WTC11 (cell line): ENCODE measurements at regions not wholly inside any gene's neighbourhood (a gene's known extent, or its start where the extent isn't known, plus 50 kb on each side); places are given as distances from the start of the nearest gene placed in this dataset.

Source experiments
- ATF2 ChIP-seq: sonication (generic); formaldehyde crosslinking; IDR thresholded peaks from 2 replicates; pipeline ENCODE4 v1.8.1; 2022; ENCODE audit warnings: low read depth, missing genetic modification reagents, borderline replicate concordance
- ATF6 ChIP-seq: sonication (generic); formaldehyde crosslinking; IDR thresholded peaks from 2 replicates; pipeline ENCODE4 v1.8.1; 2023; ENCODE audit warnings: mild to moderate bottlenecking, missing genetic modification reagents
- ETV6 ChIP-seq: sonication (generic); formaldehyde crosslinking; IDR thresholded peaks from 2 replicates; pipeline ENCODE4 v1.8.1; 2022; ENCODE audit warnings: mild to moderate bottlenecking, missing genetic modification reagents
- IRF2 ChIP-seq: sonication (generic); formaldehyde crosslinking; IDR thresholded peaks from 2 replicates; pipeline ENCODE4 v1.8.0; 2022; ENCODE audit warnings: low read depth, missing genetic modification reagents, borderline replicate concordance
- MAX ChIP-seq: sonication (generic); formaldehyde crosslinking; IDR thresholded peaks from 2 replicates; pipeline ENCODE4 v1.8.0; 2022; ENCODE audit warnings: mild to moderate bottlenecking, missing genetic modification reagents
- MLX ChIP-seq: sonication (generic); formaldehyde crosslinking; IDR thresholded peaks from 2 replicates; pipeline ENCODE4 v1.8.1; 2023; ENCODE audit warnings: mild to moderate bottlenecking, missing genetic modification reagents, moderate library complexity
- SMAD3 ChIP-seq: sonication (generic); formaldehyde crosslinking; IDR thresholded peaks from 2 replicates; pipeline ENCODE4 v1.8.0; 2022; ENCODE audit warnings: missing genetic modification reagents, mild to moderate bottlenecking, borderline replicate concordance
- TEAD4 ChIP-seq: sonication (generic); formaldehyde crosslinking; IDR thresholded peaks from 2 replicates; pipeline ENCODE4 v1.8.0; 2022; ENCODE audit warnings: mild to moderate bottlenecking, missing genetic modification reagents
- USF2 ChIP-seq: sonication (generic); formaldehyde crosslinking; IDR thresholded peaks from 2 replicates; pipeline ENCODE4 v1.8.1; 2023; ENCODE audit warnings: mild to moderate bottlenecking, missing genetic modification reagents, moderate library complexity
- ZNF121 ChIP-seq: sonication (generic); formaldehyde crosslinking; IDR thresholded peaks from 2 replicates; pipeline ENCODE4 v1.8.0; 2023; ENCODE audit warnings: missing genetic modification reagents
- ZNF138 ChIP-seq: sonication (generic); formaldehyde crosslinking; conservative IDR thresholded peaks from 2 replicates; pipeline ENCODE4 v1.8.1; 2022; ENCODE audit warnings: mild to moderate bottlenecking, moderate library complexity, missing genetic modification reagents
- TF ChIP-seq, protein P1 (sequence below): fragments of 200-600 bp; IDR thresholded peaks from 2 replicates; pipeline ENCODE4 v1.8.0; 2022; ENCODE audit warnings: antibody characterized with exemption

DNA sequence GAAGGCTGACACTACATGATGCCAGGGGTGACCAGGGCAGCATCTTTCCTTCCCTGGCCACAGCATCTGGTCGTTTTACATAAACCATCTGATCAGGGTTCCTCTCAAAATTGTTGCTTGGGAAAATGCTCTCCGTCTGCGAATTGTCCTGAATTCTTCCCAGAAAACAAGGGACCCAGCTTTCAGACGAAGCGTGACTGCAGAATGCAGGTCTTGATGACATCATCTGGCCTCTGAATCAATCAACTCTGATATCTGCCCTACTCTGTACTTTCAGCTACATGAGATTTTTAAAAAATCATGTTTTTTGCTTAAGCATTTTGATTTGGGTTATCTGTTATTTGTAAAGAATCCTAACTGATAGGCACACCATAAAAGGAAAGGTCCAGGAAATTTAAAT, 246.6 kb upstream of the IRS2 start:
- TF ChIP-seq MLX (no peak), ZNF121 (CRISPR knock-in tag) (no peak), USF2 (CRISPR knock-in tag) (no peak), MAX (CRISPR knock-in tag) (no peak), ATF2 (CRISPR knock-in tag) (no peak), SMAD3 (no peak), IRF2 (CRISPR knock-in tag) (no peak), TEAD4 (CRISPR knock-in tag) (no peak), ZNF138 (CRISPR knock-in tag) (no peak), ATF6 (CRISPR knock-in tag) (no peak), ETV6 (CRISPR knock-in tag) (no peak)
- TF ChIP-seq, protein P1, sequence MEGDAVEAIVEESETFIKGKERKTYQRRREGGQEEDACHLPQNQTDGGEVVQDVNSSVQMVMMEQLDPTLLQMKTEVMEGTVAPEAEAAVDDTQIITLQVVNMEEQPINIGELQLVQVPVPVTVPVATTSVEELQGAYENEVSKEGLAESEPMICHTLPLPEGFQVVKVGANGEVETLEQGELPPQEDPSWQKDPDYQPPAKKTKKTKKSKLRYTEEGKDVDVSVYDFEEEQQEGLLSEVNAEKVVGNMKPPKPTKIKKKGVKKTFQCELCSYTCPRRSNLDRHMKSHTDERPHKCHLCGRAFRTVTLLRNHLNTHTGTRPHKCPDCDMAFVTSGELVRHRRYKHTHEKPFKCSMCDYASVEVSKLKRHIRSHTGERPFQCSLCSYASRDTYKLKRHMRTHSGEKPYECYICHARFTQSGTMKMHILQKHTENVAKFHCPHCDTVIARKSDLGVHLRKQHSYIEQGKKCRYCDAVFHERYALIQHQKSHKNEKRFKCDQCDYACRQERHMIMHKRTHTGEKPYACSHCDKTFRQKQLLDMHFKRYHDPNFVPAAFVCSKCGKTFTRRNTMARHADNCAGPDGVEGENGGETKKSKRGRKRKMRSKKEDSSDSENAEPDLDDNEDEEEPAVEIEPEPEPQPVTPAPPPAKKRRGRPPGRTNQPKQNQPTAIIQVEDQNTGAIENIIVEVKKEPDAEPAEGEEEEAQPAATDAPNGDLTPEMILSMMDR: no peak
